ENCODE measurements at regions not wholly inside any gene's neighbourhood (a gene's known extent, or its start where the extent isn't known, plus 50 kb on each side); places are given as distances from the start of the nearest gene placed in this dataset.

- Histone ChIP-seq H4K20me1 (replicated peaks in 1 of 2; ENCODE audit: control insufficient read depth in 1 of 2, insufficient read depth in 2 of 2, low read length in 2 of 2) (no peaks in the 10 kb centered on the region), H2AK5ac (ENCODE audit: low read depth, low read length) (no peak overlapping the region), H3K23ac (ENCODE audit: insufficient read length) (no peak overlapping the region), H2AFZ (ENCODE audit: low read length) (no peak overlapping the region), H2BK12ac (ENCODE audit: low read depth, low read length) (no peak overlapping the region), H3K4me2 (ENCODE audit: insufficient read depth in 1 of 2, low read depth in 2 of 2, low read length in 2 of 2) (no peak overlapping the region), H2BK5ac (ENCODE audit: low read depth, low read length) (no peak overlapping the region), H3K23me2 (ENCODE audit: low read depth, low read length) (no peaks in the 10 kb centered on the region), H2BK20ac (ENCODE audit: low read length) (no peak overlapping the region), H3K79me2 (ENCODE audit: control insufficient read depth in 1 of 2, insufficient read depth in 2 of 2, low read length in 2 of 2) (no peaks in the 10 kb centered on the region), H3K4me1 (replicated peaks in 1 of 4; ENCODE audit: control insufficient read depth in 3 of 4, insufficient read depth in 4 of 4, low read length in 3 of 4) (no peaks in the 10 kb centered on the region; a peak in 1 of 7 replicates), H2BK120ac (replicated peaks; ENCODE audit: low read depth, low read length) (no peak overlapping the region), H3K27me3 (replicated peaks in 1 of 4; ENCODE audit: control insufficient read depth in 3 of 4, extremely low read depth in 1 of 4, insufficient read depth in 3 of 4, low read length in 3 of 4) (no peaks in the 10 kb centered on the region), H3K14ac (ENCODE audit: insufficient read length) (no peak overlapping the region), H3K27ac (ENCODE audit: low read depth, low read length) (no peak overlapping the region), H3K79me1 (ENCODE audit: low read depth, low read length) (no peaks in the 10 kb centered on the region), H4K8ac (ENCODE audit: extremely low read depth, insufficient read depth, low read length) (no peak overlapping the region), H4K5ac (ENCODE audit: insufficient read length, low read depth, low read length) (no peak overlapping the region), H3K4ac (replicated peaks; ENCODE audit: insufficient read length, low read depth, low read length) (no peak overlapping the region), H3K9me3 (ENCODE audit: insufficient read depth in 2 of 2, low read depth in 1 of 2, low read length in 1 of 2) (peaks cover 0 to 2% of the 10 kb centered on the region in 2 experiments; a peak in 1 of 4 replicates), H4K91ac (replicated peaks; ENCODE audit: insufficient read length, low read length) (no peak overlapping the region), H3K56ac (replicated peaks; ENCODE audit: insufficient read length, low read depth, low read length) (no peak overlapping the region), H3K18ac (ENCODE audit: extremely low read depth, low read length) (no peak overlapping the region), H3K9ac (replicated peaks in 1 of 4; ENCODE audit: extremely low read depth in 1 of 4, low read depth in 3 of 4, low read length in 3 of 4) (no peak overlapping the region), H2BK15ac (ENCODE audit: low read length) (no peak overlapping the region), H3K4me3 (ENCODE audit: extremely low read depth in 1 of 4, insufficient read depth in 2 of 4, low read depth in 3 of 4, low read length in 4 of 4) (no peak overlapping the region), H3K36me3 (ENCODE audit: control insufficient read depth in 2 of 4, insufficient read depth in 4 of 4, low read length in 3 of 4) (no peaks in the 10 kb centered on the region)
- CTCF ChIA-PET (ENCODE audit: partially characterized antibody) = no interaction called here
- FAIRE-seq (no peak), DNase-seq (ENCODE audit: low read depth in 1 of 2, low spot score in 2 of 2) (no peak)
- POLR2A ChIA-PET (ENCODE audit: partially characterized antibody) = no interaction called here
- WGBS, 2 experiments (ENCODE audit: extremely low coverage in 1 of 2, insufficient coverage in 1 of 2, insufficient read length in 1 of 2, insufficient replicate concordance in 2 of 2, low coverage in 1 of 2, low lambda C conversion rate in 2 of 2, missing lambda C conversion rate in 1 of 2) = 95% methylated on average over 1 of the region's 1 CpG; no CpG with 5 or more reads in 1 of the 2 experiments
- TF ChIP-seq HDAC2 (IDR thresholded peaks at IDR 0.05; ENCODE audit: borderline replicate concordance in 1 of 2, low read depth in 2 of 2, low read length in 2 of 2) (no peak), CTBP2 (IDR thresholded peaks at IDR 0.05; ENCODE audit: borderline replicate concordance, insufficient read depth, insufficient read length, low read length) (no peak), RBBP5 (IDR thresholded peaks at IDR 0.05; ENCODE audit: borderline replicate concordance, low read depth, low read length) (no peak), KDM4A (IDR thresholded peaks at IDR 0.05; ENCODE audit: low read depth, low read length, severe bottlenecking) (no peak), HDAC6 (IDR thresholded peaks at IDR 0.05; ENCODE audit: low read depth, low read length) (no peak), CBX5 (IDR thresholded peaks at IDR 0.05; ENCODE audit: low read depth, low read length) (no peak), BACH1 (IDR thresholded peaks at IDR 0.05; ENCODE audit: low read length) (no peak), RXRA (IDR thresholded peaks at IDR 0.05; ENCODE audit: insufficient read depth, low read depth, low read length) (no peak), GTF2F1 (IDR thresholded peaks at IDR 0.05; ENCODE audit: borderline replicate concordance, low read depth, low read length) (no peak), BRCA1 (IDR thresholded peaks at IDR 0.05; ENCODE audit: low read depth, low read length) (no peak), SIX5 (IDR thresholded peaks at IDR 0.05; ENCODE audit: low read depth, low read length) (no peak), TAF1 (IDR thresholded peaks at IDR 0.05; ENCODE audit: low read depth, low read length) (no peak), SAP30 (IDR thresholded peaks at IDR 0.05; ENCODE audit: insufficient read depth, insufficient replicate concordance, low read length) (no peak), SP1 (IDR thresholded peaks at IDR 0.05; ENCODE audit: low read depth, low read length) (no peak)
- TF ChIP-seq, protein P1, sequence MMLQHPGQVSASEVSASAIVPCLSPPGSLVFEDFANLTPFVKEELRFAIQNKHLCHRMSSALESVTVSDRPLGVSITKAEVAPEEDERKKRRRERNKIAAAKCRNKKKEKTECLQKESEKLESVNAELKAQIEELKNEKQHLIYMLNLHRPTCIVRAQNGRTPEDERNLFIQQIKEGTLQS (IDR thresholded peaks at IDR 0.05; ENCODE audit: insufficient read depth, low read depth, low read length) = no peak
Observed at GRCh38 chr2:13230221-13230620, 513.5 kb downstream of the TRIB2 start.

Measured in H1 (cell line).